ENCODE measurements at regions not wholly inside any gene's neighbourhood (a gene's known extent, or its start where the extent isn't known, plus 50 kb on each side); places are given as distances from the start of the nearest gene placed in this dataset.
"Not testable (repeated sequence)": the region's sequence is repeated elsewhere in the genome, so short reads cannot be mapped to it uniquely, and the experiment has no call there.

DNA sequence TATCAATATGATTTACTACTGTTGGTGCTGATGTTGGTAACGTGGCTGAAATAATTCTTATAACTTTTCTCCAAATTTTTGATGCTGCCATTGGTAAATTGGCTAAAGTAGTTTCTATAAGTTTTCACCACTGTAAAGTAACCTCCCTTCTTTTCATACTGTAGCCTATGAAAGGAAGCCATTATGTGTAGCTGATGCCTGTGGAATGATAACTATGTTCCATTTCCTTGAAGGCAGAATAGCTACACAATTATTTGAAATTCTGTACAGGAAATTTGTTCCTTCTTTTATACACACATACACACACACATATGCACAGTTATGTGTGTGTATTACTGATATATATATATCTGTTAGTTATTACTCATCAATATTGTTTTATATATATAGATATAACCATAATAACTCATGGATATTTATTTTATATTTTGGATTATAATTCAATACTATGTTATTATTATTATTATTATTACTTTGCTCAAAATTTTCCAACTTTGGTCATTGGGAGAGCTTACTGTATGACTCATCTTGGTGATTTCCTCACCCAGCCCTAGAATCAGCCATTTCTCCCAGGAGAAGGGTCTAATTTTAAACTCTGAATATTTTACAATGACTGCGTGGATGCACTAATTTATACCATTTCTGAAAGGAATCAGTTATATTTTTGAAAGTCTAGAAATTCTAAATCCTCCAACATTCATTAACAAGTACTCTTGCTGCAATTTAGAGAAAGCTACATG, 1677.7 kb downstream of the SUCLG1 start:
- ATAC-seq = no peak
- no peak for DNase-seq
- peaks cover 6% of the 10 kb centered on the region for H3K9me3 Mint-ChIP-seq
- no peaks in the 10 kb centered on the region for H3K27me3 Mint-ChIP-seq
- no peaks in the 10 kb centered on the region for H3K36me3 Mint-ChIP-seq (ENCODE audit: low read depth)
- POLR2A ChIA-PET = no interaction called here
- TF ChIP-seq, protein P1, sequence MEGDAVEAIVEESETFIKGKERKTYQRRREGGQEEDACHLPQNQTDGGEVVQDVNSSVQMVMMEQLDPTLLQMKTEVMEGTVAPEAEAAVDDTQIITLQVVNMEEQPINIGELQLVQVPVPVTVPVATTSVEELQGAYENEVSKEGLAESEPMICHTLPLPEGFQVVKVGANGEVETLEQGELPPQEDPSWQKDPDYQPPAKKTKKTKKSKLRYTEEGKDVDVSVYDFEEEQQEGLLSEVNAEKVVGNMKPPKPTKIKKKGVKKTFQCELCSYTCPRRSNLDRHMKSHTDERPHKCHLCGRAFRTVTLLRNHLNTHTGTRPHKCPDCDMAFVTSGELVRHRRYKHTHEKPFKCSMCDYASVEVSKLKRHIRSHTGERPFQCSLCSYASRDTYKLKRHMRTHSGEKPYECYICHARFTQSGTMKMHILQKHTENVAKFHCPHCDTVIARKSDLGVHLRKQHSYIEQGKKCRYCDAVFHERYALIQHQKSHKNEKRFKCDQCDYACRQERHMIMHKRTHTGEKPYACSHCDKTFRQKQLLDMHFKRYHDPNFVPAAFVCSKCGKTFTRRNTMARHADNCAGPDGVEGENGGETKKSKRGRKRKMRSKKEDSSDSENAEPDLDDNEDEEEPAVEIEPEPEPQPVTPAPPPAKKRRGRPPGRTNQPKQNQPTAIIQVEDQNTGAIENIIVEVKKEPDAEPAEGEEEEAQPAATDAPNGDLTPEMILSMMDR (IDR thresholded peaks at IDR 0.05) = no peak
- CTCF ChIA-PET = interaction anchor here (0.7 kb wide), 1 partner anchor 1523 kb away, joined by 3 read pairs; no protein-coding TSS in a partner anchor
- H3K4me1 Mint-ChIP-seq (ENCODE audit: low read depth) = no peaks in the 10 kb centered on the region
- intact Hi-C loops (cut with micrococcal nuclease) = no loop called here
- H3K4me3 Mint-ChIP-seq = no peak overlapping the region
- no peak overlapping the region for H3K27ac Mint-ChIP-seq

DNA sequence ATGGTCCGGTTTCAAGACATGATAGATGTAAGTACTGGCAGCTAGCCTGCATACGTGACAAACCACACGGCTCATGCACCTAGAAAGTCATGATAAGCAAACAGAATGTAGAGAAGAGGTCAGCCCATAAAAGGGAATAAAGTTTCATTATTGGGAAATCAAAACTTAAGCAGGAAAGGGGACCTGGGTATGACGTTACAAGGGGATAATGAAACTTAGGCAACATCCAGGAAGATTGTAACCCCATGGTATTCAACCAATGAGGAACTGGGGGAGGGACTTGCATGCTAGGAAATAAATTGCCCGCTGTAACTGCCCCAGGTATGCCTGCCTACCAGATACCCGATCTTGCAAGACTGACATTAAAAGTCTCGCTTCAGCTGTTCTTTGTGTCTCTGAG, 1679.0 kb downstream of the SUCLG1 start:
- Mint-ChIP-seq H3K9me3 (peaks cover 6% of the 10 kb centered on the region), H3K27ac (no peak overlapping the region), H3K4me1 (ENCODE audit: low read depth) (no peaks in the 10 kb centered on the region), H3K27me3 (no peaks in the 10 kb centered on the region), H3K36me3 (ENCODE audit: low read depth) (no peaks in the 10 kb centered on the region), H3K4me3 (no peak overlapping the region)
- DNase-seq = no peak
- intact Hi-C loops (cut with micrococcal nuclease) = no loop called here
- CTCF ChIA-PET = no interaction called here
- TF ChIP-seq, protein P1 (IDR thresholded peaks at IDR 0.05) = no peak
- ATAC-seq = no peak
- POLR2A ChIA-PET = no interaction called here

DNA sequence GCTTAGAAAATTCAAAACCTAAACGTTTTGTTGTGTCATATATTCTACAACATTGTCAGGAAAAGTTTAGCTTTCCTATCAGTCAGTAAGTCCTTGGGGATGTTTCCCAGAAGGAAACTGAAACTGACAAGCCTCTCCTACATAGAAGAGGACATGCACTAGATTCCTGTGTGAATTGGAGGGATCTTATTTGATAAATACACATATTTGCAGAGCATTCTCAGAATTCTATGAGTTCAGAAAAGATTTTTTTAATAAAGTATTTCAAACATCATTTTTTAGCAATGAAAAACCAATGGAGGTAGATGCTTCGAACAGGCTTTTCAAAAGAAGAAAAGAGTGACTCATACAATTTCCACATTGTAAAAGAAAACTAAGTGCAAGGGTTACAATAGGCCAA, 1706.7 kb downstream of the SUCLG1 start:
- H3K27me3 Mint-ChIP-seq = no peaks in the 10 kb centered on the region
- peaks cover 30% of the 10 kb centered on the region for H3K9me3 Mint-ChIP-seq
- ChIA-PET CTCF (no interaction called here), POLR2A (no interaction called here)
- TF ChIP-seq, protein P1 (IDR thresholded peaks at IDR 0.05) = no peak
- ATAC-seq (no peak), DNase-seq (no peak)
- H3K4me3 Mint-ChIP-seq = no peak overlapping the region
- intact Hi-C loops (cut with micrococcal nuclease) = no loop called here
- H3K36me3 Mint-ChIP-seq (ENCODE audit: low read depth) = peaks cover 4% of the 10 kb centered on the region
- no peak overlapping the region for H3K27ac Mint-ChIP-seq
- no peaks in the 10 kb centered on the region for H3K4me1 Mint-ChIP-seq (ENCODE audit: low read depth)

DNA sequence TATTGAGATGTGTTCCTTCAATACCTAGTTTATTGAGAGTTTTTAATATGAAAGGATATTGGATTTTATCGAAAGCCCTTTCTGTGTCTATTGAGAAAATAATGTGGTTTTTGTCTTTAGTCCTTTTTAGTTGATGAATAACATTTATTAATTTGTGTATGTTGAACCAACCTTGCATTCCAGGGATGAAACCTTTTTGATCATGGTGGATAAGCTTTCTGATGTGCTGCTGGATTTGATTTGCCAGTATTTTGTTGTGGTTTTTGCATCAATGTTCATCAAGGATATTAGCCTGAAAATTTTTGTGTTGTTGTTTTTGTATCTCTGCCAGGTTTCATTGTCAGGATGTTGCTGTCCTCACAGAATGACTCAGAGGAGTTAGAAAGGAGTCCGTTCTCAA, 1710.4 kb downstream of the SUCLG1 start:
- TF ChIP-seq, protein P1 (IDR thresholded peaks at IDR 0.05) = no peak
- H3K4me1 Mint-ChIP-seq (ENCODE audit: low read depth) = no peaks in the 10 kb centered on the region
- POLR2A ChIA-PET = no interaction called here

DNA sequence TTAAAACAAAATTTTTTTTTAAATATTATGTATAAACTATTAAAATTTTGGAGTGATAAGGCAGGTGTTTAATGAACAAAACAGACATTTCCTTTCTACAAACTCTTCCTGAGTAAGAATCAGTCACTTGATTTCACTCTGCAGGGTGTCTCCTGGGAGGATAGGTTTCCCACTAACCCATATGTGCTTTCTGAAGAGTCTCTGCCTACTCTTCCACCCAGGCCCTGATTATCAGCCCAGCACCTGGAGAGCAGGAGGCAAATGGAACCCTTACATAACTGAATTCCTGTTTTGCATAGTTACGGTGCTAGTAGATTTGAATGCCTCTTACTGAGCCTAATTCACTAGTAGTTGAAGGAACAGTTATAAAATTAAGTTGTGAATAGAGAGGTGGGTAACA, 1718.6 kb downstream of the SUCLG1 start:
- no peak for ATAC-seq
- TF ChIP-seq, protein P1 (IDR thresholded peaks at IDR 0.05) = no peak
- POLR2A ChIA-PET = no interaction called here
- Mint-ChIP-seq H3K4me1 (ENCODE audit: low read depth) (no peaks in the 10 kb centered on the region), H3K27me3 (no peaks in the 10 kb centered on the region), H3K9me3 (peaks cover 11% of the 10 kb centered on the region), H3K27ac (no peak overlapping the region), H3K4me3 (no peak overlapping the region), H3K36me3 (ENCODE audit: low read depth) (no peaks in the 10 kb centered on the region)
- no peak for DNase-seq
- CTCF ChIA-PET = no interaction called here
- intact Hi-C loops (cut with micrococcal nuclease) = no loop called here

More for the DNA sequence above, 1710.4 kb downstream of the SUCLG1 start:
- Mint-ChIP-seq H3K36me3 (ENCODE audit: low read depth) (peaks cover 4% of the 10 kb centered on the region), H3K4me3 (no peak overlapping the region), H3K27me3 (no peaks in the 10 kb centered on the region), H3K27ac (no peak overlapping the region), H3K9me3 (peaks cover 38% of the 10 kb centered on the region)
- ATAC-seq = no peak
- CTCF ChIA-PET = no interaction called here
- intact Hi-C loops (cut with micrococcal nuclease) = no loop called here
- DNase-seq = no peak

DNA sequence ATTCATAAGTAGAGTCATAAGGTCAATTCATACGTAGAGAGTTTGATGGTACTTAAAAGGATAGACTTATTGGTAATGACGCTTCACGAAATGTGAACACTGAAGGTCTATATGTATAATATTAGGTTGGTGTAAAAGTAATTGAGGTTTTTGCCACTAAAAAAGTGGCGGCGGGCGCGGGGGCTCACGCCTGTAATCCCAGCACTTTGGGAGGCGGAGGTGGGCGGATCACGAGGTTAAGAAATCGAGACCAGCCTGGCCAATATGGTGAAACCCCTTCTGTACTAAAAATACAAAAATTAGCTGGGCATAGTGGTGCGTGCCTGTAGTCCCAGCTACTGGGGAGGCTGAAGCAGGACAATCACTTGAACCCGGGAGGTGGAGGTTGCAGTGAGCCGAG, 1721.1 kb downstream of the SUCLG1 start:
- POLR2A ChIA-PET; H3K27ac Mint-ChIP-seq; DNase-seq; H3K36me3 Mint-ChIP-seq (ENCODE audit: low read depth); intact Hi-C loops (cut with micrococcal nuclease); H3K27me3 Mint-ChIP-seq; H3K4me3 Mint-ChIP-seq; ATAC-seq; H3K9me3 Mint-ChIP-seq; CTCF ChIA-PET; H3K4me1 Mint-ChIP-seq (ENCODE audit: low read depth): not testable (repeated sequence)

Measured in activated CD8-positive, alpha-beta T cell treated with anti-CD3 and anti-CD28 coated beads for 36 hours (primary cell).